LNCAP (cell line): ENCODE measurements at regions not wholly inside any gene's neighbourhood (a gene's known extent, or its start where the extent isn't known, plus 50 kb on each side); places are given as distances from the start of the nearest gene placed in this dataset.

Source experiments
- TF ChIP-seq, protein P1 (sequence below): fragments of 450-650 bp; IDR thresholded peaks from 2 replicates; pipeline ENCODE4 v1.5.1; 2017; ENCODE audit warnings: mild to moderate bottlenecking

DNA sequence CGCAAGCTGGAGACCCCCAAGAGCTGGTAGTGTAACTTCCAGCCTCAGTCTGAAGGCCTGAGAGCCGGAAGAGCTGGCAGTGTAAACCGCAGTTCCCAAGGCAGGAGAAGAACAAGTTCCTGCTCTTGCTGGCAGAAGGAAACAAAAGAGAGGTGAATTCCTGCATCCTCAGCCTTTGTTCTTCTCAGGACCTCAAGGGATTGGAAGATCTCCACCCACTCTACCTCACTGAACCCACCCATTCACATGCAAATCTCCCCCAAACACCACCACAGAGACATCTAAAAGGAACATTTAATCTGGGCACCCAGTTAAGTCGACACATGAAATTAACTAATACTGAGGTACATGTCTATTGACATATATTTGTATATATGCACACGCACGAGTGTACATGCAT is 1310.3 kb downstream of the TBC1D22A start:
- TF ChIP-seq, protein P1, sequence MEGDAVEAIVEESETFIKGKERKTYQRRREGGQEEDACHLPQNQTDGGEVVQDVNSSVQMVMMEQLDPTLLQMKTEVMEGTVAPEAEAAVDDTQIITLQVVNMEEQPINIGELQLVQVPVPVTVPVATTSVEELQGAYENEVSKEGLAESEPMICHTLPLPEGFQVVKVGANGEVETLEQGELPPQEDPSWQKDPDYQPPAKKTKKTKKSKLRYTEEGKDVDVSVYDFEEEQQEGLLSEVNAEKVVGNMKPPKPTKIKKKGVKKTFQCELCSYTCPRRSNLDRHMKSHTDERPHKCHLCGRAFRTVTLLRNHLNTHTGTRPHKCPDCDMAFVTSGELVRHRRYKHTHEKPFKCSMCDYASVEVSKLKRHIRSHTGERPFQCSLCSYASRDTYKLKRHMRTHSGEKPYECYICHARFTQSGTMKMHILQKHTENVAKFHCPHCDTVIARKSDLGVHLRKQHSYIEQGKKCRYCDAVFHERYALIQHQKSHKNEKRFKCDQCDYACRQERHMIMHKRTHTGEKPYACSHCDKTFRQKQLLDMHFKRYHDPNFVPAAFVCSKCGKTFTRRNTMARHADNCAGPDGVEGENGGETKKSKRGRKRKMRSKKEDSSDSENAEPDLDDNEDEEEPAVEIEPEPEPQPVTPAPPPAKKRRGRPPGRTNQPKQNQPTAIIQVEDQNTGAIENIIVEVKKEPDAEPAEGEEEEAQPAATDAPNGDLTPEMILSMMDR = no peak

DNA sequence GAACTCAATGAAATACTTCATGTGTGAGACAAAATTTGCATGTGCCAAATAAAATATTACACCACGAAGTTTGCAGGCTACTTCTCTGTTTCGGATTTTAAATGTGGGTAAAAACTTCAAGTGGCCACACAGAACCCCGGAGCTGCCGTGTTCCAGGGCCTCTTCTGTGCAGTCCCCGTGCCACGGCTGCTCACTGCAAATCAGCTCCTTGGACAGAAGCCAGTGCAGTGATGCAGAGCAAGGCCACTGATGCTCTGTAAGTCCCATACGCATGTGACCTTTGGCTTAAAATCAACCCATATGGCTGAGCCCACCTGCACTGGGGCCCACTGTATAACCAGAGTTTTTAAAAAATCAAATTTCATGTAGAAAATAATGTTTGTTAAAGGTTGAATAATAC is 1309.4 kb downstream of the TBC1D22A start:
- TF ChIP-seq, protein P1 = no peak

DNA sequence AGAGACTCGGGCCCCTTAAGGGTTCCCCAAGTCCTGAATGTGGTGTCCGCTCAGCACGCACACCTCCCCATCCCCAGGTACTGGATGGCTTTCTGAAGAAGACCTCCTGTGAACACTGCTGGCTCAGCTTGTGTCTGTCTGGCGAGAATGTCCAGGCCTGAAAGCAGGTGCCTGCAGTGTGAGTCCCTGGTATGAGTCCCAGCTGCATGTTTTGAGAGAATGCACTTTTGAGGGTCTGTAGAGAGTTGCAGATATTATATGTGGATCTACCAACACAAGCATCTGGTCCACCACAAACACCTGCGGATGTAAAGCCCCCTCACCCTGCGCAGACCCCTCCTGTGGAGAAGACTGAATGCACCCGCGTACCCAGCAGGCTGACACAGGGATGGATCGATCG is 1308.9 kb downstream of the TBC1D22A start:
- TF ChIP-seq, protein P1 = no peak

DNA sequence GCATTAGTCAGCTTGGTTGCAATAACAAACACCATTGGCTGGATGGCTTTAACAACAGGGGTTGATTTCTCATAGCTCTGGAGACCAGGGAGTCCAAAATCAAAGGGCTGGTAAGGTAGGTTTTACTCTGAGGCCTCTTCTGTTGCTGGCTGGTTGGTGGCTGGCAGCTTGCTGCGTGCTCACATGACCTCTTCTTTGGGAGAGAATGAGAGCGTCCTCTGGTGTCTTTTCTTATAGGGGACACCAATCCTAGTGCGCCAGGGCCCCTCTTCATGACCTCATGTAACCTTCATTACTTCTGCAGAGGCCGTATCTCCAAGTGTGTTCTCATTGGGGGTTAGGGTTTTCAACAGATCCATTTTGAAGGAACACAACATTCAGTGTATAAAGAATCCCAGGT is 1308.3 kb downstream of the TBC1D22A start:
- TF ChIP-seq, protein P1 = no peak

DNA sequence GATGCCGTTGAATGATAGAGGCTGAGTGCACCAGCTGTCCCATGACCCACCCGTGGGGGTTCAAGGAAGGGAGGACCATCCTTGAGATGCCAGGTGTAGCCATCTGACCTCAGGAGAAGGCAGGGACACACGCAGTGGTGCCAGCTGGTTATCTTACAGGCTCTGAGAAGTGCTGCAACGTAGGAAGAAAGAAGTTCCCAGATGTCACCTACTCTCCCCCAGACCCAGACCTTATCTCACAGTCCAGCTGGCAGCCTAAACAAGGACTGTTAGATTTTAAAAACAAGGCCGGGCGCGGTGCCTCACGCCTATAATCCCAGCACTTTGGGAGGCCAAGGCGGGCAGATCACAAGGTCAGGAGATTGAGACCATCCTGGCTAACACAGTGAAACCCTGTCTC is 1307.6 kb downstream of the TBC1D22A start:
- TF ChIP-seq, protein P1 = no peak

DNA sequence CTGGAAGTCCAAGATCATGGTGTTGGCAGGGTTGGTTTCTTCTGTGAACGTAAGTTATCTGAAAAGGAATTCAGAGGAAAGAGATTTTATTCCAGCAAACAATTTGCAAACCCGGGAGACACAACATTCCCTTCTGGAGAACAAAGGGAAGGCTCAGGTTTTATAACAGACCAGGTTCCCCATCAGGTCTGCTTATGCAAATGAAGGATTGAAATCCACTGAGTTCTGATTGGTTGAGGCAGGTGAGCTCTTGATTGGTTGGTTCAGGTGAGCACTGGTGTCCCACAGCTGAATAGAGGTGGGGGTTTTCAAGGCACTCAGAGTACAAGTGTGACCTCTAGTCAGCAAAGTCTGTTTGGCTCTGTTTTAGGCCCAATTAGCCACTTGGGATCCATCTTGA is 1306.8 kb downstream of the TBC1D22A start:
- TF ChIP-seq, protein P1 = no peak

DNA sequence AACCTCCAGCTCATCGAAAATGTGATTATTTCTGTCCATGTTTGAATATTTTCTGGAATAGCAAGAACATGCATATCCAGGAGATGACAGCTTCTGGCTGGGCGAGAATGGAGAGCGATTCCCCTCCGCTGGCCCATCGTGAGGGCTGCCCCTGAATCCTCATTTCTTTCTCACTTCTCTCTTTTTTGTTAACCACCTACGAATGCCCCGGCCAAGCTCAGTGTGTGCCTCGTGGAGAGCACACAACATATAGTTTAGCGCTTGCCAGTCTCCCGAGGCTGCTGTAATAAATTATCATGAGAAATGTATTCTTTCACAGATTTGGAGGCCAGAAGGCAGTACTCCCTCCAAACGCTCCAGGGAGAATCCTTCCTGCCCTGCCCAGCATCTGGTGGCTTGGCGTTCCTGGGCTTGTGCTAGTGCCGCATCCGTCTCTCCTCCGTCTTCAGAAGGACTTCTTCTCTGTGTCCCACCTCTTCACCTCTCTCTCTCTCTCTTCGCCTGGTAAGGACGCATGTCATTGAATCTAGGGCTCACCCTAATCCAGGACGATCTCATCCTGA is 1306.0 kb downstream of the TBC1D22A start:
- TF ChIP-seq, protein P1 = no peak

DNA sequence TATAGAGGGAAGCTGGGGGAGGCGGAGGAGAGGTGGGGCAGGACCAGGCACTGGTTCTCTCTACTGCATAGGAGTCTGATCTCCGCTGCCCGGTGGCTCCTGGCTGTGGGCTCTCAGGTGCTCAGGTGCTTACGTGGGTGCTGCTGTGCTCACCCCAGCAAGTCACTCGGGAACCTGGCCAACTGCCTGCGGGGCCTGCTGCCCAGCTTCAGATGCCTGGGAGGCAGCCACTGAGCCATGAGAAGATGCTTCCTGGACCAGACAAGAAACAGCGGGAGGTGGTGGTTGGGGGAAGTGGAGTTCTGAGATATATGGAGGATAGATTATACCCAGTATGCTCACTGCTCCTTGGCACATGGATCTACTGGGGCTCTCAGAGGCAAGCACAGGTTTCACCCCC is 1303.4 kb downstream of the TBC1D22A start:
- TF ChIP-seq, protein P1 = no peak
